Hepatocyte (in vitro differentiated cells): ENCODE measurements at regions not wholly inside any gene's neighbourhood (a gene's known extent, or its start where the extent isn't known, plus 50 kb on each side); places are given as distances from the start of the nearest gene placed in this dataset.

Source experiments
- CTCF ChIP-seq: fragments of 200-600 bp; sonication (generic); IDR thresholded peaks from 2 replicates; pipeline ENCODE4 v1.5.1; 2016; ENCODE audit warnings: antibody characterized with exemption, mild to moderate bottlenecking; ENCODE audit not compliant: poor library complexity
- EZH2 ChIP-seq: fragments of 200-600 bp; sonication (generic); IDR thresholded peaks from 2 replicates; pipeline ENCODE4 v1.6.1; 2016; ENCODE audit warnings: antibody characterized with exemption, mild to moderate bottlenecking, borderline replicate concordance
- EZH2phosphoT487 ChIP-seq: fragments of 200-600 bp; sonication (generic); IDR thresholded peaks from one replicate; pipeline ENCODE4 v1.6.1; 2018; ENCODE audit warnings: antibody characterized with exemption, mild to moderate bottlenecking, low read depth, moderate library complexity; ENCODE audit not compliant: unreplicated experiment, severe bottlenecking

GRCh38 chr1:81449786-81450185, 350.9 kb upstream of the ADGRL2 start:
- TF ChIP-seq CTCF = no peak
- TF ChIP-seq EZH2phosphoT487 = no peak
- no peak for TF ChIP-seq EZH2
